HG02938 (cell line): ENCODE measurements at regions not wholly inside any gene's neighbourhood (a gene's known extent, or its start where the extent isn't known, plus 50 kb on each side); places are given as distances from the start of the nearest gene placed in this dataset.
"Not testable (repeated sequence)": the region's sequence is repeated elsewhere in the genome, so short reads cannot be mapped to it uniquely, and the experiment has no call there.

Source experiments
- ATAC-seq: cut with Tn5 transposase; IDR thresholded peaks from one replicate; pipeline ENCODE4 v1.9.1; 2021; ENCODE audit warnings: mild to moderate bottlenecking, moderate library complexity; ENCODE audit not compliant: unreplicated experiment

DNA sequence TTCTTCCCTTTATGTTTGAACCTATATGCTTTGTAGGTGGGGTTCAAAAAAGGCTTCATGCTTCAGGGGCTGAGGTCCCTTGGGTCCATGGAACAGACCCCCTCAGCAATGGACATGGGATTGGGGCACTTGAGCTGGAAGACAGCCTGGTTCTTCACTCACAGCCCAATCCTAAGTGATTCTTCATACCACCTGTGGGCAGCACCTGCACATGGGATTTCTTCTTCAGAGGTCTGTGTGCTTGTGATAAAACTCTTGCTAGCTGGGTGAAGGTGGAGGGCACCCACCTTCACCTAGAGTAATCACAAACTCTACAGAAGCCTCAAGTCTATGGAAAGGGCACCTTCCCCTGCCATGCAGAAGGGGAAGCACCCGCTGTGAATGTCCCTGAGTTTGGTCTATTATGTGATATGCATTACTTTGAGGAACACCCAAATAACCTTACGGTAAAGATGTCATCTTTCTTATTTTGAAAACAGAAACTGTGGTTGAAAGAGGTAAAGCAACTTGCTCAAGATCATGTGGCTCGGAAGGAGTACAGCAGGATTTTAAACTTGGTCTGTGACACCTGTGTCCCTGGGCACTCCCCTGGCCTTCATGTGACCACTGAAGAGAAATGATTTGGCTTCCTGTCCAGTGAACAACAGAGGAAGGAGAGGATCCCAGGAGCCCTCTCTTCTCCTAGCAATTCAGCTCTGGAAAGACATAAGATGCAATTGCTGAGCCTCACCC is 469.5 kb upstream of the ZMIZ1 start:
- ATAC-seq = no peak

DNA sequence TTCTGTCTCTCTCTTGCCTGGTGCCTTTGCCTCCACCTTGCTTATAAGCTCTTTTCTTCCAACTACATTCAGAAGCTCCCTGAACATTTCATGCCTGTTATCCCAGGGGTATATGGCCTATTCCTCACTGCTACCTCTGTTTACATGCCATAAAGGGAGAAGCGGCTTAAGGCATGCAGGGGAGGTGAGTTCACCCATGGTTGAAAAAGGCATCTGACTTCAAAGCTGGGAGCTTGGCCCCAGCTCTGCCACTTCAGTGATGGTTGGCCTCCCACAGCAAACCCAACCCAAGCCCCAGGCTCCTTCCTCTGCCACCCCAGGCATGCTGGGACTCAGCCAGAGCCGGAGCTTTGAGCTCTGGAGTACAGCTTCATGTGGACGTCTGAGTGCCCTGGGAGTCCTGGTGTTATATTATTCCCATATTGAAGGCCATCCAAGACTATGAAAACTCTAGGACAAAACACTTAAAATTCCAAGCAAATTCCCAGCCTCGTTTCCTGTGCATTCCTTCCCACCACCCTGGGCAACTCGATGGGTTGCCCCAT is 468.6 kb upstream of the ZMIZ1 start:
- no peak for ATAC-seq

DNA sequence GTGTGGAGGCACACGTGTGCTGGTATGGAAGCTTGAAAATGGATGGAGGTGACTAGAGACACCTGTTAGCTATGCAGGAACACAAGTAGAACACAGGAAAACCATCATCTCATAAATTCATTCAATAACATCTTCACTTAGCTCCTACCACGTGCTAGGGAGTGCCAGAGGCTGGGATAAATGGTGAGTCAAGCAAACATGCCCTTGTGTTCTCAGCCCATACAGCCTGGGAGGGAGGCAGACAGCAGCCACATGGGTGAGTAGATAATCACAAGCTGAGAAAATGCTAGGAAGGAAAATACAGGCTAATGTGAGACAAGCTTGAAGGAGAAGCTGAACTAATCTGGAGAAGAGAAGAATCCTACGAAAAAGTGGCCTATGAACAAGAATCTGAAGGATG is 468.0 kb upstream of the ZMIZ1 start:
- no peak for ATAC-seq

DNA sequence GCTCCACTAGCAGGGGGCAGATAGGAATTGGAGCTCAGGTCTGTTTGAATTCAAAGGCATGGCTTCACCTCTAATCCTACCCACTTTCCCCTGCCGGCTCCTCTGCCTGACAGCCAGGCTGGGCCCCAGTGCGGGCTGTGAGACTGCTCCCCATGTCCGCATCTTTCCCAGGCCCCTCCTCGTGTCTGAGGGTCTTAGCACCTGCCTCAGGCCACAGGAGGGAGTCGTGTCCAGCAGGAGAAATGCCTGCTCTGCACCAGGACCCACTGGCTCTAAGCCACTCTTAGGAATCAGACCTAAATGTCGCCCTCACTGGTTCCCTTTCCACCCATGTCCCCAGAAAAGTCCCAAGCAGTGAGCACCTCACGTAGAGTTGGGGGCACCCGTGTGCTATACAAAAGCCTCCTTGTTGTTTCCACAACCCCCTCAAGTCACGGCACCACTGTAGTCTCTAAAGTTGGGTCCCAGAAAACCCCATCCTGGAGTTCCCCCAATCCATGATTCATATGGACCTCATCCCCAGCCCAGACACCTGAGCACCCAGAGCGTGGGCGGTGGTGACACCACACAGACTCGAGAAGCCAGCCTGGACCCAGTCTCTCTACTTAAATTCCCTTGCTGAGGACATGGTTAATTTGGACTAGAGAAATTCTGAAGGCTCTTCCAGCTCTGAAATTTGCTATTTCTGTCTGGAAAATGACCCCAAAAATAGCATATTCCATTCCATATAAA is 466.4 kb upstream of the ZMIZ1 start:
- ATAC-seq = no peak

DNA sequence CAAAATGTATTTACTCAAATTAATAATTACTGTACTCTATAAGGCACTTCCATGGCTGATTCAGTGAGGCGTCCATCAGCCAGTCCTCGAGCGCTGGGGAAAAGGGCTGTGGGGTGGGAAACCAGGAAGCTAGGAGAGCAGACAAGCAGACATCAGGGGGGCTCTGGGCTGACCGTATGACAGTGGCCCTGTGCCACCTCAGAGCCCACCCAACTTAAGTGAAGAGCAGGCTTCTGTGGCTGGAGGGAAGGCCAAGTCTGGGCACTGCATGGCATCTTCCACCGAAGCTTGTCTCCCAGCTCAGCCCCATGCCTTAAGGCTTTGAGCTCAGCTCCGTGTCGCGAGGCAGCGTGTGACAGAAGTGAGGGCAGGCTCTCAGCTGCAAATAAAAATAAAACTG is 464.5 kb upstream of the ZMIZ1 start:
- no peak for ATAC-seq

DNA sequence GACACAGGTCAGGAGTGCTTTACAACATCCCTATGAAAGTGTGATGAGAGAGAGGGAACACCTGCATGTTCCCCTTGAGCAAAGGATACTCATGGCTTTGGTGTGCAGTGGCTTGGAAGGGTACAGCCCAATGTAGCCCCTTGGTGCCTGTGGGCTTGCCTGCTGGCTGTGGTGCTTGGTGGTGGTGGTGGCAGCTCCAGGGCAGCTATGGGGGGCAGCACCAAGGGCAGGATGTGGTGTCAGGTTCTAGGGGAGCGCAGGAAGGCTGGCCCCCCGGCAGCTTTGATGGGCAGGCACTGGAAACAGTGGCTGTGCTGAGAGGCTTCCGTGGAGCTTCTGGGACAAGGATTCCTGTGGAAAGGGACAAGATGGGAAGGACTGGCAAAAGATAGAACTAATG is 464.0 kb upstream of the ZMIZ1 start:
- ATAC-seq = no peak

DNA sequence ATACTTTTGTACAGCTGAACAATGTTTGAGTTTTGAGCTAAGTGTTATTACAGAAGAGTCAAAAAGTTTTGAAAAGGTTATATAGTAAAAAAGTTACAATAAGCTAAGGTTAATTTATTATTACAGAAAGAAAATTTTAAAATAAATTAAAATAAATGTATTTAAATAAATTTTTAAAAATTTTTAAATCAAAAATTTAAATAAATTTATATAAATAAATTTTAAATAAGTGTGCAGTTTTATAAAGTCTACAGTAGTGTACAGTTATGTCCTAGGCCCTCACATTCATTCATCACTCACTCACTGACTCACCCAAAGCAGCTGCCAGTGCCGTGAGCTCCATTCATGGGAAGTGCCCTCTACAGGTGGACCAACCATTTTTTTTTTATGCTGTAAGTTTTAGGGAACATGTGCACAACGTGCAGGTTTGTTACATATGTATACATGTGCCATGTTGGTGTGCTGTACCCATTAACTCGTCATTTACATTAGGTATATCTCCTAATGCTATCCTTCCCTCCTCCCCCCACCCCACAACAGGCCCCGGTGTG is 462.9 kb upstream of the ZMIZ1 start:
- ATAC-seq = no peak

DNA sequence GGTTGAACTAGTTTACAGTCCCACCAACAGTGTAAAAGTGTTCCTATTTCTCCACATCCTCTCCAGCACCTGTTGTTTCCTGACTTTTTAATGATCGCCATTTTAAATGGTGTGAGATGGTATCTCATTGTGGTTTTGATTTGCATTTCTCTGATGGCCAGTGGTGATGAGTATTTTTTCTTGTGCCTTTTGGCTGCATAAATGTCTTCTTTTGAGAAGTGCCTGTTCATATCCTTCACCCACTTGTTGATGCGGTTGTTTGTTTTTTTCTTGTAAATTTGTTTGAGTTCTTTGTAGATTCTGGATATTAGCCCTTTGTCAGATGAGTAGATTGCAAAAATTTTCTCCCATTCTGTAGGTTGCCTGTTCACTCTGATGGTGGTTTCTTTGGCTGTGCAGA is 462.0 kb upstream of the ZMIZ1 start:
- not testable (repeated sequence) for ATAC-seq

DNA sequence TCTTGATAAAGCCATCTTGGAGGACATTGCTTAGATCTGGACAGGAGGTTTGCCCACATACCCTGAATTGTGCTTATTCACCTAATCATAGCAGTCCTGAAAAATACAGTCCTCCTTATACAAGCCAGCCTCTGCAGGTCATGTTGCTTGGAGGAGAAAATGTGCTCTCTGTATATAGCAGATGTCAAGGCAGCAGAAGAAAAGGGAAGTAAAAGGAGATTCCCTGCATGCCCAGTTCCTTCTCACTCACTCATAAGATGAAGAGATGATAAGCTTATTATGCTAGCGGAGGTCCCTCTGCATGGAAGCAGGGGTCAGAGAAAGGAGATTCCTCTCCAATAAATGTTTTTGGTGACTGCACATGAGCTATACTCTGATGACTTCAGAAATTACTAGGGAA is 458.8 kb upstream of the ZMIZ1 start:
- no peak for ATAC-seq

DNA sequence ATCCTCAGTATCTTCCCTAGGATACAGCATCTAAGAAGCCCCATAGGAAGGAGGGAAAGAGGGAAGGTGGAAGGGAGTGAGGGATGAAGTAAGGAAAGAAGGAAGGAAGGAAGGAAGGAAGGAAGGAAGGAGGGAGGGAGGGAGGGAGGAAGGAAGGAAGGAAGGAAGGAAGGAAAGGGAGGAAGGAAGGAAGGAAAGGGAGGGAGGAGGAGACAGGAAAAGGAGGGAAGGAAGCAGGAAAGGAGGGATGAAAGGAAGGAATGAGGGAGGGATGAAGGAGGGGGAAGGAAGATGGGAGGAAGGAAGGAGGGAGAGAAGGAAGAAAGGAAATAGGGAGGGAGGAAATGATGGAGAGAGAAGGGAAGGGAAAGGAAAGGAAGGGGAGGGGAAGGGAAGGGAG is 455.6 kb upstream of the ZMIZ1 start:
- no peak for ATAC-seq

DNA sequence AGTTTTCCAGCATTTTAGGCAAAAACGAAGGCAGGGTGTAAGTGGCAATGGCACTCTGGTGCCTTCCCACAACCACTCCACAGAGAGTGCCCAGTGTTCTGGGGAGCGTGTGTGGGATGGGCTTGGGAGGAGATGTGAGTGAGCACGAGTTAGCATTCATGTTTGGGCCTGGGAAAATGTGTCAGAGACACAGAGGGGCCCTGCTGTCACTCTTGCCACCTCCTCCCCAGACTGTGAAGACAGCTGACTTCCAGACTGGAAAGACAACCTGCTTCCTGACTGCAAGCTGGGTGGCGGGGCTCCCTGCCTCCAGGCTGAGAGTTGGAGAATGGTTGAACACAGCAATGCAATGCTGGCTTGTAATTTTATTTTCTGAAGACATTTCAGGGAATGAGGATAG is 454.5 kb upstream of the ZMIZ1 start:
- no peak for ATAC-seq

DNA sequence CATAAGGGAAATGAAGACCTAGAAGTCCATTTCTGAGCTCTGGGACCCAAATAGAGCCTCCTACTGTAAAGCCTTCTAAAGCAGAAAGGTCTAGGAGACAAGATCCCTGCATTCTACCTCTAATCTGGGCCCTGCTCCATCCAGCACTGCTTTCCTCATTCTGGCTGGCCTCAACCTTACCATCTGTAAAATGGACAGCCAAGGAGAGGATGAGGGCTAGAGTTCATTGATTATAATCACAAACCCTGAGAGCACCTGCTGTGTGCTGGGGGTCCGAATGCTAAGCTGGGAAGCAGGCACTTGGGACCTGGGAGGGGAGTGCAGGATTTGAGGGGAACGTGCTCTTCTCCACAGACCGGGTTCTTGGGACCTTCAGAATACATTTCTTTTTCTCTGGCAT is 454.0 kb upstream of the ZMIZ1 start:
- ATAC-seq = no peak

DNA sequence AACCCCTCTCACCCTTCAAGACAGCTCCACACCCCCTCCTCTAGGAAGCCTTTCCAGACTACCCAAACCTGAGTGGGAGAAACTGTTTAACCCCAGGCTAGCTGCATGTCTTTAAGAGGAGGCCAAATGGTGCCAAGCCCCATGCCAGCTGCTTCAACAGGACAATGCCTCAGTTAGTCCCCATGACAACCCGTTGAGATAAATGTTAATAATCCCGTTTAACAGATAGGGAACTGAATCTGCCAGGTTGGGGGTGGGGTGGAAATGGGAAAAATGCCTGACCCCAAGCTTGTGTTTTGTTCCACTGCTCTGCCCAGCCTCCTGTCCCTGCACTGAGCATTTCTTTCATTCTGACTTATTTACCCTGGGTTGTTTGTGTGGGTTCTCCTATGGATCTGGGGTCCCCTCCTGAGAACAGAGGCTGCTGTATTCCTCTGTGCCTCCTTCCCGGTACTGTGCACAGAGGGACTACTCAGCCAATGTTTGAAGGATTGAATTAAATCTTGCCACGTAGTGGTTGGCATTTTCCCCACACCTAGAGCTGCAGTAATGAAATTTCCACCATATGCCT is 452.6 kb upstream of the ZMIZ1 start:
- ATAC-seq = no peak

DNA sequence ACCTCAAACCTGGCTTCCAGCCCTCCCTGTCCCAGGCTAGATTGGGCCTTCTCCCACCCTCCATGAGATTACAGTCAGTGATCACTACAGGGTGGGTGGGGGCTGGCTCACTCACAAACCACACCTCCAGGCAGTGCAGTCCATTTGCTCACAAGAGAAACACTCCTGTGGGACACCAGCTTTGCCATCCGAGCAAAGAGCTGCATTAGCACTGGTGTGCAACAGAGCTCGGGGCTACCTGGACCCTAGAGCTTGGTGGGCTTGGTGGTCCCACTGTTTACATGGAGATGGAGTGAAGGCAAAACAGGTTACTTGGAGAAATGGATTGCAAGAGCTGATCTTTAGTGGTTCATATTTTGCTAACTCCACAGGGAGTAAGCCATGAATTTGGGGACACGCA is 451.7 kb upstream of the ZMIZ1 start:
- ATAC-seq = no peak

DNA sequence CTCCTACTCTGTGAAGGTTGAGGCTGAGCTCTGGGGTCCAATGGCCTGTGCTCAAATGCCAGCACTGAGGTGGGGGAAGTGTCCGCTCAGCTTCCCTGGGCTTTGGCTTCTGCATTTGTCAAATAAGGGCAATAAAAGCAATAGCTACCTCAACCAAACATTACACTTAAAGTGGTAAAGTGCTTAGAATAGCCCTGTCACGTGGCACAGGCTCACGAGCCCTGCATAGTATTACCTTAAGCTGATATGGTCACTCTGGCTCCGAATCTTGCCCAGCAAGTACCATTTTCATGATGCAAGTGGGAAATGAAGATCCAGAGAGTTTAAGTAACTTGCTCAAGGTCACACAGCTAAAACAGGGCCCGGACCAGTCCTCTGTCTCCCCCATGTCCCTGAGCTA is 451.1 kb upstream of the ZMIZ1 start:
- ATAC-seq = no peak

DNA sequence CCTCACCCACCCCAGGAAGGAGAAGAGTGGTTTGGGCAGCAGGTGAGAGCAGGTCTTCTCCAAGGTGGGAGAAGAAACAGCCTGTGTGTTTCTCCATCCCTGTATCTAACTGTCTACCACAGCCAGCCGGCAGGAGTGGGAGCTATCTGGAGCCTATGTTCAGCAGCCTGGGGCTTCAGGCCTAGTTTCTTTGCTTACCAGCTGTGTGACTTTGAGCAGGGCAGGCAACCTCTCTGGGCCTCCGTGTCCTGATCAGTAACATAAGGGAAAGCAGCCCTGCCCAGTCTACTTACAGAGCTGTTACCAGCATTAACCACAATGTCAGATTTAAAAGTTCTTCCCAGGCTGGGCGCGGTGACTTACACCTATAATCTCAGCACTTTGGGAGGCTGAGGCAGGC is 450.7 kb upstream of the ZMIZ1 start:
- no peak for ATAC-seq

DNA sequence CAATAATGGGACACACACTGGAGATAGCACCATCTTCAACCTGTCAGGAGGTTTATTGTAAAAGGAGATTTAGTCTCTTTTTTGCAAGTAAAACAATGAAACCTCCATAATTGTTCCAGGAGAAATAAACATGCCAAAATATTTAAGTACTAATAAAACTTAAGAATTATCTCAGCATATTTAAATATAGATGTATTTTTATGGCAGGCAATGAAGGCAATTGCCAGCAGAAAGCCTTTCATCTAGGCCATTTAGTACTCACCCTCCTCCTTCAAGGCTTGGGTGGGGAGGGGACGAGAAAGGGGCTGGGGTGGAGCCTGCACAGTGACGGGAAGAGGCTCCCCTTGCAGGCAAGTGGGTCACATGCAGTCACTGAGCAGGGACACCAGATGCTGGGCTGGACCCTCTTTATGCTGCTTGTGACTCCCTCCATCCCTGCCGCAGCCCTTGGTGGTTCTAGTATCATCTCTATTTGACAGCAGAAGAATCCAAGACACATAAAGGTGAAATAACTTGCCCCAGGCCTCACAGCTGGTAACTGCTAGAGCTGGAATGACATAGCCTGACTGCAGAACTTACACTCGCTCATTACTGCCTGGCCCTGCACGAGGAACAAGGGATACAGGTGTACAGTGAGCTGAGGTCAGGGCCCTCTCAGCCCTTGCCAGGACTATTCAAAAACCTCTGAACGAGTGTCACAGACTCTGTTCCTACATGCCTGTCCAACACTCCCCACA is 449.5 kb upstream of the ZMIZ1 start:
- ATAC-seq = no peak

DNA sequence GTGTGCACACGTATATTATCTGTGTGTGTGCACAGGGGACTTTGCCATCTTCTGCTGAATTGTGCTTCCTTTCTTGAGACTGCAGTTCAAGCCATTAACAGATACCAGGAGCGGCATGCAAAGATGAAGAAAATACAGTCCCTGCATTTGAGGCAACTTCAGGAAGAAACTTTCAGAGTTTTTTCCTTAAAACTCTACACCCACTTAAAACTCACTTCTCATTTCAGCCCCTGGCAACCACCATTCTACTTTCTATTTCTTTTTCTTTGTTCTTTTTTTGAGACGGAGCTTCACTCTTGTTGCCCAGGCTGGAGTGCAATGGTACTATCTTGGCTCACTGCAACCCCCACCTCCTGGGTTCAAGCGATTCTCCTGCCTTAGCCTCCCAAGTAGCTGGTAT is 448.9 kb upstream of the ZMIZ1 start:
- ATAC-seq = no peak

DNA sequence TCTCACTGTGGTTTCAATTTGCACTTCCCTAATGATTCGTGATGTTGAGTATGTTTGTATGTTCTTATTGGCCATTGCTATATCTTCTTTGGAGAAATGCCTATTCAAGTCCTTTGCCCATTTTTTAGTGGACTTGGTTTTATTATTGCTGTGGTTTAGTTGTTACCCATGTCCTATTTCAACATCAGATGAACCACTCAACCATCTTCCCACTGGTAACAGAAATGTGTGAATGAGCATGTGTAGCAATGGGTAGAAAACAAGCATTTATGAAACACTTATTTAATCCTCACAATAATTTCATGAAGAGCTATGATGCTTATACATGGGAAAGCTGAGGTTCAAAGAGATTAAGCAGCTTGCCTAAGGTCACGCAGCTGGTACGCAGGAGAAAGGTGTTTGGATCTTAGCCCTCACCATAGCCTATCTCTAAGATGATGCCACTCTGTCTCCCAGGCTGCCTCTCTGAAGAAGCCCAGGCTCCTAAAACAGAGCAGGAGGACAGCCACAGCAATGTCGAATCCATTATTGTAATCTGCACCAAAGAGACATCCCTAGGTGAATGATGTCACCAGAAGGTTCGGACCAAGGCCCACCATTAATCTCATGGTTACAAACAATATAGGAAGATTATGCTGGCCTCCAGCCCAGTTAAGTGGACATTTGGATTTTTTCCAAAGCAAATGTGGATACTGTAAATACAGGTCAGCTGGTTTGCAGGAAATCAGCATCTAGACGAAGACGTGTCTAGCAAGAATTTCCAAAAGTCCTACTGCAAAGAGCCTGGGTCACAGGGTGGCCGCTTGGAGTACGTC is 447.6 kb upstream of the ZMIZ1 start:
- ATAC-seq = no peak

DNA sequence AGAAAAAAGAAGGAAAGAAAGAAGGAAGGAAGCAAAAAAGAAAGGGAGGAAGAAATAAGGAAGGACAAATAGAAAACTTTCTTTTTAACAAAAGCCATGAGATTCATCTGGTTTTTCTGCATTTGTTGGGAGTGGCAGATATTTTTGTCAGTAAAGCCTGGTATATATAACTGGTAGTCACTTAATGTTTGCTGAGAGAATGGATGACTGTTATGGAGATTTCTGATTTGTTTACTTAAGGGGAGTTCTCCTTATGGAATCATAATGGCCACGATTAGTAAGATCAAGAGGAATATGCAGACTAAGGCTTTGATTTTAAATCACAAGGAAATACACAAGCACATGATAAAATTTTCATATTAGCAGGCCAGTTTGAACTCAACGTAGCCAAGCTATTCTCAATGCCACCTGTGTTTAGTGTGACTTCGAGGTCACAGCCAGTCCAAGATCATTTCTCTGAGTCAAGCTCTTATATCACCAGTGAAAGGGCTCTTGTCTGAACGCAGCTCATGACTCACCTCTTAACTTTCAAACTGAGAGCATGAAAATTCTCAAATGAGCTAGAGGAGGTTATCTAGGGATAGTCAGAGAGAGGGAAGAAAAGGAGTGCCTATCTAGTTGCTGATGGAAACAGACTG is 445.1 kb upstream of the ZMIZ1 start:
- ATAC-seq = no peak
